Right atrium auricular region (tissue), 2 donors: ENCODE measurements at regions not wholly inside any gene's neighbourhood (a gene's known extent, or its start where the extent isn't known, plus 50 kb on each side); places are given as distances from the start of the nearest gene placed in this dataset.

Experiments used
- DNase-seq: peaks from one replicate; pipeline ENCODE4 v3.0.0-alpha.2; 2019; ENCODE audit warnings: low spot score
- H3K27ac ChIP-seq, 2 donors: fragments of 200-600 bp; sonication (generic); 1 replicate in 1 of 2; 2 replicates in 1 of 2; pipeline ENCODE4 v1.5.1; 2016 to 2019
- H3K27me3 ChIP-seq, 2 donors: fragments of 200-600 bp; sonication (generic); one replicate each; pipeline versions ENCODE4 v1.5.1 to v1.6.0; 2017 to 2019
- H3K36me3 ChIP-seq: fragments of 200-600 bp; sonication (generic); one replicate; pipeline ENCODE4 v1.5.1; 2016
- H3K4me1 ChIP-seq, 2 donors: fragments of 200-600 bp; sonication (generic); one replicate each; pipeline versions ENCODE4 v1.5.1 to v1.6.0; 2017 to 2019
- H3K4me3 ChIP-seq, 2 donors: fragments of 200-600 bp; sonication (generic); 1 replicate in 1 of 2; 2 replicates in 1 of 2; pipeline ENCODE4 v1.5.1; 2017 to 2019; ENCODE audit warnings: mild to moderate bottlenecking in 1 of 2, moderate library complexity in 1 of 2
- H3K9me3 ChIP-seq, 2 donors: fragments of 200-600 bp; sonication (generic); one replicate each; pipeline ENCODE4 v1.5.1; 2019
- TF ChIP-seq, protein P1 (sequence below), 2 donors: fragments of 200-600 bp; sonication (generic); IDR thresholded peaks; one replicate each; pipeline ENCODE4 v1.5.1; 2019; ENCODE audit warnings: antibody characterized with exemption in 2 of 2

- peaks cover 0 to 13% of the 10 kb centered on the region in 2 donors for H3K4me1 ChIP-seq
- DNase-seq, result no peak
- no peaks in the 10 kb centered on the region for H3K27me3 ChIP-seq
- no peak overlapping the region for H3K4me3 ChIP-seq
- H3K27ac ChIP-seq, result no peak overlapping the region
- no peaks in the 10 kb centered on the region for H3K36me3 ChIP-seq
- TF ChIP-seq, protein P1, sequence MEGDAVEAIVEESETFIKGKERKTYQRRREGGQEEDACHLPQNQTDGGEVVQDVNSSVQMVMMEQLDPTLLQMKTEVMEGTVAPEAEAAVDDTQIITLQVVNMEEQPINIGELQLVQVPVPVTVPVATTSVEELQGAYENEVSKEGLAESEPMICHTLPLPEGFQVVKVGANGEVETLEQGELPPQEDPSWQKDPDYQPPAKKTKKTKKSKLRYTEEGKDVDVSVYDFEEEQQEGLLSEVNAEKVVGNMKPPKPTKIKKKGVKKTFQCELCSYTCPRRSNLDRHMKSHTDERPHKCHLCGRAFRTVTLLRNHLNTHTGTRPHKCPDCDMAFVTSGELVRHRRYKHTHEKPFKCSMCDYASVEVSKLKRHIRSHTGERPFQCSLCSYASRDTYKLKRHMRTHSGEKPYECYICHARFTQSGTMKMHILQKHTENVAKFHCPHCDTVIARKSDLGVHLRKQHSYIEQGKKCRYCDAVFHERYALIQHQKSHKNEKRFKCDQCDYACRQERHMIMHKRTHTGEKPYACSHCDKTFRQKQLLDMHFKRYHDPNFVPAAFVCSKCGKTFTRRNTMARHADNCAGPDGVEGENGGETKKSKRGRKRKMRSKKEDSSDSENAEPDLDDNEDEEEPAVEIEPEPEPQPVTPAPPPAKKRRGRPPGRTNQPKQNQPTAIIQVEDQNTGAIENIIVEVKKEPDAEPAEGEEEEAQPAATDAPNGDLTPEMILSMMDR (IDR thresholded peaks at IDR 0.05), result no peak
- H3K9me3 ChIP-seq, result peaks cover 0 to 6% of the 10 kb centered on the region in 2 donors
Measured at GRCh38 chr2:120660056-120660694, 75.5 kb upstream of the GLI2 start.

DNA sequence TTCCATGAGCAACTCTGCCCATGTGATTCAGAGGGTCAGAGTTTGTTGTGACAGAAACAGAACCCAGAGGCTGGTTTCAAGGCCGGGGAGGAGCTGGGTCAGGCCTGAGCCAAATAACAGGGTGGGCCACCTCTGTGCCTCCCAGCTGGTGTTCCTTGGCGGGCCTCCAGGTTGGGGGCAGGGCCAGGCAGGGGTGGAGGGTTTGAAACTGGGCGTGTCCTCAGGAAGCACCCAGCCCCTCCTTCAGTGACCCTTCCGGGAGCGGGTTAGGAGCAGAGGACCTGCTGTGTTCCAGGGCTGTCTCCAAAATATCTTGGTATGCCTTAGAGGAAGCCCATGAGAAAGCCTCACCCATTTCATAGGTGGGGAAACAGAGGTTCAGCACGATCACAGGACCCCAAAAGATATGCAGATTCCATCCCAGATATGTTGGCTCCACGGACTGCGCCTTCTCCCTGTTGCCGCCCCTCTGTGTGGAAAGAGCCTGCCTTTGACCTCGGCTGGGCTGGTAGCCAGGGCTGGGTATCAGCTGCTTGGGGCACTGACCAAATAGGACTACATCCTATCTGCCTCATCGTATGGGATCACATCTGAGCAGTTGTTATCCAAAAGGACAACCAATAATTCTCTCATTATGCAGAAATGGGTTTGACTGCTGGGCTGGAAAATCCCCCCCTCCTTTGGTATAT, 74.8 kb upstream of the GLI2 start:
- TF ChIP-seq, protein P1 (IDR thresholded peaks at IDR 0.05), result no peak
- Histone ChIP-seq H3K4me3 (no peak overlapping the region), H3K9me3 (peaks cover 0 to 8% of the 10 kb centered on the region in 2 donors), H3K27me3 (no peaks in the 10 kb centered on the region), H3K27ac (no peak overlapping the region), H3K36me3 (no peaks in the 10 kb centered on the region), H3K4me1 (peaks cover 0 to 13% of the 10 kb centered on the region in 2 donors)
- no peak for DNase-seq

DNA sequence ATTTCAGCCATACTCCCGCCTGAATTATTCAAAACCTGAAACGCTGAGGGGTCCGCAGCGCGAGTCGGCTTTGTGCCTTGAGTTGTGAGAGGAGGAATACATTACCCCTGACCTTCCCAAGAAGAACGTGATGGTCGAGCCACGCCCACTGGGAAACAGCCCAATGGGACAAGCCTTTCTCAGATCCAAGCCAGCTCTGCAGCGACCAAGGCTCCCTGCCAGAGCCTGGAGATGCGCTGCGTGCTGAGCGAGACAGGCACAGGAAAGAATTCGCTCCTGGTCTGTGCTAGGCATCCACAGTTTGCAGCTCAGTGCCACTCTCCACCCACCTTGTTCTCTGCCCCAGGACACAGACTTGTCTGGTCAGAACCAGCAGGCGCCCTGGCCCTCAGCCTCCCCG, 74.1 kb upstream of the GLI2 start:
- Histone ChIP-seq H3K4me1 (peaks cover 0 to 13% of the 10 kb centered on the region in 2 donors), H3K27ac (no peak overlapping the region), H3K27me3 (no peaks in the 10 kb centered on the region), H3K4me3 (no peak overlapping the region), H3K36me3 (no peaks in the 10 kb centered on the region), H3K9me3 (peaks cover 0 to 12% of the 10 kb centered on the region in 2 donors)
- TF ChIP-seq, protein P1 (IDR thresholded peaks at IDR 0.05), result no peak
- DNase-seq, result peak; percentile 75

GRCh38 chr2:120662046-120662445, 73.6 kb upstream of the GLI2 start:
- Histone ChIP-seq H3K4me1 (peaks cover 0 to 13% of the 10 kb centered on the region in 2 donors), H3K27me3 (no peaks in the 10 kb centered on the region)
- TF ChIP-seq, protein P1 (IDR thresholded peaks at IDR 0.05), result no peak

GRCh38 chr2:120662746-120663145, 72.9 kb upstream of the GLI2 start:
- Histone ChIP-seq H3K4me3 (no peak overlapping the region), H3K9me3 (peaks cover 0 to 21% of the 10 kb centered on the region in 2 donors), H3K36me3 (no peaks in the 10 kb centered on the region), H3K27ac (no peak overlapping the region), H3K27me3 (no peaks in the 10 kb centered on the region), H3K4me1 (peaks cover 0 to 13% of the 10 kb centered on the region in 2 donors)
- TF ChIP-seq, protein P1 (IDR thresholded peaks at IDR 0.05), result no peak
- no peak for DNase-seq

More at GRCh38 chr2:120662046-120662445, 73.6 kb upstream of the GLI2 start:
- Histone ChIP-seq H3K9me3 (peaks cover 0 to 16% of the 10 kb centered on the region in 2 donors), H3K36me3 (no peaks in the 10 kb centered on the region), H3K4me3 (no peak overlapping the region), H3K27ac (no peak overlapping the region)
- no peak for DNase-seq
